ENCODE measurements at regions not wholly inside any gene's neighbourhood (a gene's known extent, or its start where the extent isn't known, plus 50 kb on each side); places are given as distances from the start of the nearest gene placed in this dataset.

- TF ChIP-seq CTCF (IDR thresholded peaks at IDR 0.05; ENCODE audit: low read depth, low read length) (no peak), POLR2A (IDR thresholded peaks at IDR 0.05; ENCODE audit: extremely low read depth, insufficient read length) (no peak), MAX (IDR thresholded peaks at IDR 0.05; ENCODE audit: low read depth, low read length) (no peak), MYC (IDR thresholded peaks at IDR 0.05; ENCODE audit: low read depth, low read length) (no peak)
Measured at GRCh38 chr3:35194666-35195065, 444.7 kb upstream of the ARPP21 start.
